B cell (primary cell): ENCODE measurements at regions not wholly inside any gene's neighbourhood (a gene's known extent, or its start where the extent isn't known, plus 50 kb on each side); places are given as distances from the start of the nearest gene placed in this dataset.

ENCODE experiments used
- ATAC-seq: fragments of 200-7000 bp; cut with Tn5 transposase; one replicate; pipeline ENCODE4 v1.10.0; 2021; ENCODE audit warnings: low read depth, mild to moderate bottlenecking, moderate number of reproducible peaks, moderate library complexity
- CTCF ChIA-PET: fragments of 350-600 bp; sonication (Branson Sonifier 250); formaldehyde crosslinking; loops from one replicate; lab custom pipeline; 2021; ENCODE audit warnings: antibody characterized with exemption, inconsistent platforms; lab: Charles Lee
- POLR2A ChIA-PET: fragments of 350-600 bp; sonication (Branson Sonifier 250); formaldehyde crosslinking; loops from one replicate; lab custom pipeline; 2021; ENCODE audit warnings: antibody characterized with exemption; lab: Charles Lee
- DNase-seq: peaks from one replicate; pipeline ENCODE4 v3.0.0; 2013
- H2AFZ ChIP-seq: 2 replicates; pipeline ENCODE4 v1.6.1; 2012; ENCODE audit warnings: mild to moderate bottlenecking, low read depth, low read length; ENCODE audit not compliant: insufficient read depth, poor library complexity, severe bottlenecking
- H3K27ac ChIP-seq, 2 donors: 1 replicate in 1 of 2; 2 replicates in 1 of 2; pipeline ENCODE4 v1.5.1; 2012 to 2013; ENCODE audit warnings: low read length in 2 of 2, mild to moderate bottlenecking in 2 of 2, moderate library complexity in 1 of 2
- H3K27me3 ChIP-seq, 4 experiments: fragments of 200-600 bp in 1 of 4; sonication (generic) in 1 of 4; replicated peaks in 1 of 4; 1 replicate in 2 of 4; 2 replicates in 2 of 4; pipeline versions ENCODE4 v1.6.1 to v1.7.0; 2013 to 2016; ENCODE audit warnings: low read length in 3 of 4, mild to moderate bottlenecking in 2 of 4, mixed read lengths in 1 of 4, moderate library complexity in 1 of 4; ENCODE audit not compliant: insufficient read depth in 4 of 4, control insufficient read depth in 3 of 4; ENCODE audit errors: control extremely low read depth in 1 of 4
- H3K36me3 ChIP-seq, 2 experiments: replicated peaks in 1 of 2; 1 replicate in 1 of 2; 2 replicates in 1 of 2; pipeline versions ENCODE4 v1.6.1 to v1.7.1; 2013; ENCODE audit warnings: low read length in 1 of 2; ENCODE audit not compliant: insufficient read depth in 2 of 2, control insufficient read depth in 1 of 2; ENCODE audit errors: control extremely low read depth in 1 of 2, extremely low read depth in 1 of 2
- H3K4me1 ChIP-seq, 2 donors: fragments of 200-600 bp in 1 of 2; sonication (generic) in 1 of 2; 1 replicate in 1 of 2; 2 replicates in 1 of 2; pipeline versions ENCODE4 v1.5.1 to v1.6.1; 2013 to 2017; ENCODE audit warnings: low read length in 2 of 2; ENCODE audit not compliant: control insufficient read depth in 2 of 2, insufficient read depth in 2 of 2
- H3K4me2 ChIP-seq: replicated peaks from 2 replicates; pipeline ENCODE3; 2012; ENCODE audit warnings: mild to moderate bottlenecking, low read depth, low read length; ENCODE audit not compliant: poor library complexity, severe bottlenecking
- H3K4me3 ChIP-seq, 5 experiments: fragments of 200-600 bp in 1 of 5; sonication (generic) in 1 of 5; 1 replicate in 3 of 5; 2 replicates in 2 of 5; pipeline versions ENCODE4 v1.5.1 to v1.7.0; 2011 to 2016; ENCODE audit warnings: low read length in 4 of 5, mild to moderate bottlenecking in 4 of 5, low read depth in 2 of 5, control low read depth in 1 of 5, moderate library complexity in 1 of 5; ENCODE audit not compliant: insufficient read depth in 1 of 5; ENCODE audit errors: control extremely low read depth in 1 of 5, extremely low read depth in 1 of 5
- H3K79me2 ChIP-seq: fragments of 200-600 bp; sonication (generic); one replicate; pipeline ENCODE4 v1.6.0; 2016; ENCODE audit warnings: low read length; ENCODE audit not compliant: control insufficient read depth, insufficient read depth
- H3K9ac ChIP-seq: fragments of 200-600 bp; sonication (generic); 2 replicates; pipeline ENCODE4 v1.6.1; 2017; ENCODE audit warnings: mild to moderate bottlenecking, low read length, moderate library complexity
- H3K9me3 ChIP-seq, 3 donors: one replicate each; pipeline versions ENCODE4 v1.6.1 to v1.7.1; 2013; ENCODE audit warnings: low read length in 2 of 3; ENCODE audit not compliant: control insufficient read depth in 2 of 3, insufficient read depth in 1 of 3; ENCODE audit errors: control extremely low read depth in 1 of 3
- H4K20me1 ChIP-seq: 2 replicates; pipeline ENCODE4 v1.6.0; 2012; ENCODE audit warnings: mild to moderate bottlenecking, low read length; ENCODE audit not compliant: insufficient read depth, control insufficient read depth, poor library complexity, severe bottlenecking
- H3K27ac Mint-ChIP-seq: one replicate; pipeline ENCODE4 v1.8.0; 2021; ENCODE audit warnings: mixed read lengths
- H3K27me3 Mint-ChIP-seq: one replicate; pipeline ENCODE4 v1.8.0; 2021; ENCODE audit warnings: mixed read lengths
- H3K4me1 Mint-ChIP-seq: one replicate; pipeline ENCODE4 v1.8.0; 2021; ENCODE audit warnings: mixed read lengths
- H3K4me3 Mint-ChIP-seq: one replicate; pipeline ENCODE4 v1.8.0; 2021; ENCODE audit warnings: mixed read lengths
- H3K9me3 Mint-ChIP-seq: one replicate; pipeline ENCODE4 v1.8.0; 2022; ENCODE audit warnings: mixed read lengths; ENCODE audit not compliant: insufficient read depth
- EZH2 ChIP-seq: IDR thresholded peaks from 2 replicates; pipeline ENCODE4 v1.6.1; 2012; ENCODE audit warnings: borderline replicate concordance, low read depth, mild to moderate bottlenecking, moderate library complexity, low read length; ENCODE audit not compliant: insufficient read depth, poor library complexity, severe bottlenecking
- WGBS: methylation state at CpG from one replicate; pipeline ENCODE4 v1.1.5; 2013; ENCODE audit warnings: missing lambda C conversion rate; ENCODE audit not compliant: insufficient coverage; 5-methylcytosine and 5-hydroxymethylcytosine counted together
- intact Hi-C: fragments of 100-400 bp; cut with micrococcal nuclease; formaldehyde crosslinking; loops from one replicate; pipeline ENCODE4 v1.10.0; 2022
- TF ChIP-seq, protein P1 (sequence below): fragments of 200-600 bp; IDR thresholded peaks from one replicate; pipeline ENCODE4 v1.8.0; 2022; ENCODE audit warnings: antibody characterized with exemption, mild to moderate bottlenecking

DNA sequence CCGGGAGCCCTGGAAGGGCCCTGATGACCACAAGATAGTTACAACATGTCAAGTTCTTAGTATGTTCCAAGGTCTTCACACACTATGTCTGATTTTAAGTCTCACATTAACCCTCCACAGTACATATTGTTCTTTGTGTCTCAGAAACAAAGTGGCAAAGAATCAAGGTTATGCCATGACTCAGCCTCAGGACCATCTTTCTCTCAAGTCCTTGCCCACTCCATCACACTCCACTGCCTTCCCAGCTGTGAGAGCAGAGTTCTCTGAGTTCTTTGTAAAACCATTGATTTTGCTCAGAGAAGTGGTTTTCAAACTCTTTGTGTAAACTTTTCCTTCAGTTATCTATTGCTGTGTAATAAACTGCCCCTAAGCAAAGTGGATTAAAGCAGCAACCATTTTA, 67.9 kb upstream of the C3orf80 start:
- H3K4me3 ChIP-seq = no peak overlapping the region
- no peaks in the 10 kb centered on the region for H3K9me3 Mint-ChIP-seq
- no peak overlapping the region for H3K9ac ChIP-seq
- H3K27me3 Mint-ChIP-seq = peaks cover 7% of the 10 kb centered on the region
- ChIA-PET POLR2A (no interaction called here), CTCF (no interaction called here)
- no peak for DNase-seq
- no peak overlapping the region for H3K27ac ChIP-seq
- no peaks in the 10 kb centered on the region for H4K20me1 ChIP-seq
- no peak overlapping the region for H3K27ac Mint-ChIP-seq
- H3K4me3 Mint-ChIP-seq = no peak overlapping the region
- intact Hi-C loops = no loop called here
- H3K4me1 ChIP-seq = no peaks in the 10 kb centered on the region
- no peak for ATAC-seq
- H3K27me3 ChIP-seq = no peaks in the 10 kb centered on the region
- H3K36me3 ChIP-seq = no peaks in the 10 kb centered on the region
- WGBS = 100% methylated on average over 1 of the region's 1 CpG
- H3K9me3 ChIP-seq = no peaks in the 10 kb centered on the region
- TF ChIP-seq, protein P1, sequence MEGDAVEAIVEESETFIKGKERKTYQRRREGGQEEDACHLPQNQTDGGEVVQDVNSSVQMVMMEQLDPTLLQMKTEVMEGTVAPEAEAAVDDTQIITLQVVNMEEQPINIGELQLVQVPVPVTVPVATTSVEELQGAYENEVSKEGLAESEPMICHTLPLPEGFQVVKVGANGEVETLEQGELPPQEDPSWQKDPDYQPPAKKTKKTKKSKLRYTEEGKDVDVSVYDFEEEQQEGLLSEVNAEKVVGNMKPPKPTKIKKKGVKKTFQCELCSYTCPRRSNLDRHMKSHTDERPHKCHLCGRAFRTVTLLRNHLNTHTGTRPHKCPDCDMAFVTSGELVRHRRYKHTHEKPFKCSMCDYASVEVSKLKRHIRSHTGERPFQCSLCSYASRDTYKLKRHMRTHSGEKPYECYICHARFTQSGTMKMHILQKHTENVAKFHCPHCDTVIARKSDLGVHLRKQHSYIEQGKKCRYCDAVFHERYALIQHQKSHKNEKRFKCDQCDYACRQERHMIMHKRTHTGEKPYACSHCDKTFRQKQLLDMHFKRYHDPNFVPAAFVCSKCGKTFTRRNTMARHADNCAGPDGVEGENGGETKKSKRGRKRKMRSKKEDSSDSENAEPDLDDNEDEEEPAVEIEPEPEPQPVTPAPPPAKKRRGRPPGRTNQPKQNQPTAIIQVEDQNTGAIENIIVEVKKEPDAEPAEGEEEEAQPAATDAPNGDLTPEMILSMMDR = no peak
- TF ChIP-seq EZH2 = no peak
- H2AFZ ChIP-seq = no peak overlapping the region
- H3K4me2 ChIP-seq = no peak overlapping the region
- no peaks in the 10 kb centered on the region for H3K4me1 Mint-ChIP-seq
- no peaks in the 10 kb centered on the region for H3K79me2 ChIP-seq

DNA sequence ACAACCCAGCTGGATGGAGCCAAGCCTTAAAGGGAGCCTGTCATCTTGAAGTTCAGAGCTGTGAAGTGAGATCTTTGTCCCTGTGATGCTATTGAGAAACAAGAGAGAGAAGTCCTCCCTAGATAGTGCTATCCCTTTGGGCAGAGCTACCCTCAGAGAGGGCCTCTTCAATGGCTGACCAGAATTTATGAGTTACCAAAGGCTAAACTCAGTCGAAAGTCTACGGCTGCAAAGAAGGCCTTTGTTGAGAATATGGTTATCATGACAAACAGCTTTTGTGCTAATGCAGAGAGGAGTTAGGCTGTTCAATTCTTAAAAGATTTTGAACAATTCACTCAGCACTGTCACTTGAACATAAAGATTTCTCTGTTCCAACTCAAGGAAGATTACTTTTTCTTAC, 65.9 kb upstream of the C3orf80 start:
- H3K79me2 ChIP-seq = no peaks in the 10 kb centered on the region
- no peak overlapping the region for H3K4me3 ChIP-seq
- no peak overlapping the region for H3K4me3 Mint-ChIP-seq
- no CpG with 5 or more reads among the region's 2 CpGs for WGBS
- H3K9me3 ChIP-seq = no peaks in the 10 kb centered on the region
- CTCF ChIA-PET = no interaction called here
- ATAC-seq (no peak), DNase-seq (no peak)
- H2AFZ ChIP-seq = no peak overlapping the region
- H3K4me2 ChIP-seq = no peak overlapping the region
- H3K4me1 ChIP-seq = no peaks in the 10 kb centered on the region
- H3K36me3 ChIP-seq = no peaks in the 10 kb centered on the region
- POLR2A ChIA-PET = no interaction called here
- intact Hi-C loops = no loop called here
- H3K9me3 Mint-ChIP-seq = no peaks in the 10 kb centered on the region
- H3K27me3 ChIP-seq = no peaks in the 10 kb centered on the region
- H3K4me1 Mint-ChIP-seq = no peaks in the 10 kb centered on the region
- no peak overlapping the region for H3K27ac ChIP-seq
- H3K27me3 Mint-ChIP-seq = peaks cover 11% of the 10 kb centered on the region
- no peak for TF ChIP-seq EZH2
- TF ChIP-seq, protein P1 = no peak
- H3K9ac ChIP-seq = no peak overlapping the region
- no peak overlapping the region for H3K27ac Mint-ChIP-seq
- H4K20me1 ChIP-seq = no peaks in the 10 kb centered on the region
